PC-3 (cell line): ENCODE measurements at regions not wholly inside any gene's neighbourhood (a gene's known extent, or its start where the extent isn't known, plus 50 kb on each side); places are given as distances from the start of the nearest gene placed in this dataset.

Source experiments
- ATAC-seq: fragments of 200-7000 bp; cut with Tn5 transposase; 2 replicates; pipeline ENCODE4 v1.9.1; 2020; ENCODE audit warnings: mild to moderate bottlenecking, moderate library complexity
- BruUV-seq: library from RNA; stranded (reverse); fragments of 400-500 nt; replicated peaks from 2 replicates; lab custom pipeline; 2021; lab: Mats Ljungman, UMichigan
- CTCF ChIA-PET: fragments of 300-600 bp; sonication (Branson Sonifier 250); formaldehyde crosslinking; loops from one replicate; lab custom pipeline; 2022; ENCODE audit warnings: antibody characterized with exemption; lab: Charles Lee
- POLR2A ChIA-PET: fragments of 300-600 bp; sonication (Branson Sonifier 250); formaldehyde crosslinking; loops from one replicate; lab custom pipeline; 2022; ENCODE audit warnings: antibody characterized with exemption; ENCODE audit not compliant: unreplicated experiment; lab: Charles Lee
- DNase-seq: peaks from one replicate; pipeline ENCODE4 v3.0.0-alpha.2; 2015
- H2AFZ ChIP-seq: fragments of 300-600 bp; sonication (generic); 2 replicates; pipeline ENCODE4 v1.6.0; 2016; ENCODE audit warnings: antibody characterized with exemption, low read length
- H3F3A ChIP-seq: fragments of 300-600 bp; sonication (generic); one replicate; pipeline ENCODE4 v1.6.0; 2017; ENCODE audit warnings: antibody characterized with exemption, low read length, control low read depth, mild to moderate bottlenecking; ENCODE audit not compliant: unreplicated experiment
- H3K27ac ChIP-seq: fragments of 300-600 bp; sonication (generic); 2 replicates; pipeline ENCODE4 v1.5.1; 2016; ENCODE audit warnings: mild to moderate bottlenecking, low read length
- H3K27me3 ChIP-seq: fragments of 300-600 bp; sonication (generic); 2 replicates; pipeline ENCODE4 v1.6.1; 2016; ENCODE audit warnings: low read length, mixed read lengths
- H3K36me3 ChIP-seq: fragments of 300-600 bp; sonication (generic); 2 replicates; pipeline ENCODE4 v1.6.1; 2016; ENCODE audit warnings: low read depth, mixed run types, low read length, mixed read lengths
- H3K4me1 ChIP-seq: fragments of 300-600 bp; sonication (generic); 2 replicates; pipeline ENCODE4 v1.5.1; 2016; ENCODE audit warnings: low read length; ENCODE audit not compliant: insufficient read depth
- H3K4me2 ChIP-seq: fragments of 300-600 bp; sonication (generic); 2 replicates; pipeline ENCODE4 v1.6.0; 2016; ENCODE audit warnings: low read length
- H3K4me3 ChIP-seq: fragments of 300-600 bp; sonication (generic); 2 replicates; pipeline ENCODE4 v1.5.1; 2016; ENCODE audit warnings: mild to moderate bottlenecking, low read length, mixed read lengths
- H3K79me2 ChIP-seq: fragments of 300-600 bp; sonication (generic); 2 replicates; pipeline ENCODE4 v1.6.1; 2017; ENCODE audit warnings: low read length, mixed read lengths
- H3K9ac ChIP-seq: fragments of 300-600 bp; sonication (generic); 2 replicates; pipeline ENCODE4 v1.6.0; 2016; ENCODE audit warnings: mild to moderate bottlenecking, low read length
- H3K9me2 ChIP-seq: fragments of 300-600 bp; sonication (generic); replicated peaks from 2 replicates; pipeline ENCODE4 v1.6.1; 2016; ENCODE audit warnings: mixed run types, low read length, mixed read lengths
- H3K9me3 ChIP-seq: fragments of 300-600 bp; sonication (generic); 2 replicates; pipeline ENCODE4 v1.6.1; 2016; ENCODE audit warnings: low read length, mixed read lengths
- H4K20me1 ChIP-seq: fragments of 300-600 bp; sonication (generic); 2 replicates; pipeline ENCODE4 v1.6.1; 2016; ENCODE audit warnings: low read length, mixed read lengths
- CTCF ChIP-seq: fragments of 300-600 bp; sonication (generic); conservative IDR thresholded peaks from 2 replicates; pipeline ENCODE4 v1.5.1; 2017; ENCODE audit warnings: antibody characterized with exemption, low read depth, mild to moderate bottlenecking, low read length
- EZH2 ChIP-seq: fragments of 300-600 bp; sonication (generic); IDR thresholded peaks from one replicate; pipeline ENCODE4 v1.6.1; 2017; ENCODE audit warnings: antibody characterized with exemption, mild to moderate bottlenecking, low read length; ENCODE audit not compliant: unreplicated experiment
- EZH2phosphoT487 ChIP-seq: fragments of 300-600 bp; sonication (generic); IDR thresholded peaks from 2 replicates; pipeline ENCODE4 v1.6.1; 2018; ENCODE audit warnings: mild to moderate bottlenecking, antibody characterized with exemption, low read length, borderline replicate concordance
- intact Hi-C: fragments of 100-400 bp; cut with micrococcal nuclease; formaldehyde crosslinking; loops from 2 replicates; pipeline ENCODE4 v1.9.0; 2023

DNA sequence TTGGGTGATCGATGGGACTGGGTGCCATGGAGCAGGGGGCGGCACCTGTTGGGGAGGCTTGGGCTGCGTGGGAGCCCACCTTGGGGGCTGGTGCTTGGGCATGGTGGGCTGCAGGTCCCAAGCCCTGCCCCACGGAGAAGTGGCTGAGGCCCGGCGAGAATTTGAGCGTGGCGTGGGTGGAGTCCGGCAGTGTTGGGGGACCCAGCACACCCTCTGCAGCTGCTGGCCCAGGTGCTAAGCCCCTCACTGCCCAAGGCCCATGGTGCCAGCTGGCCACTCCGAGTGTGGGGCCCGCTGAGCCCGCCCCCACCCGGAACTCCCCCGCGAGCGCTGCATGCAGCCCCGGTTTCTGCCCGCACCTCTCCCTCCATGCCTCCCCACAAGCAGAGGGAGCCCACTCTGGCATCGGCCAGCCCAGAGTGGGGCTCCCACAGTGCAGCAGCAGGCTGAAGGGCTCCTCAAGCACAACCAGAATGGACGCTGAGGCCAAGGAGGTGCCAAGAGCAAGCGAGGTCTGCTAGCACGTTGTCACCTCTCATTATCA lies 1178.6 kb upstream of the CDH10 start:
- ATAC-seq (no peak), DNase-seq (no peak)
- POLR2A ChIA-PET, result no interaction called here
- no peaks in the 10 kb centered on the region for H4K20me1 ChIP-seq
- H2AFZ ChIP-seq, result no peak overlapping the region
- no peaks in the 10 kb centered on the region for H3K36me3 ChIP-seq
- BruUV-seq, result no TSS peak
- CTCF ChIA-PET, result no interaction called here
- no peak overlapping the region for H3K4me2 ChIP-seq
- H3K79me2 ChIP-seq, result no peaks in the 10 kb centered on the region
- H3K4me1 ChIP-seq, result no peaks in the 10 kb centered on the region
- H3K9me3 ChIP-seq, result no peaks in the 10 kb centered on the region
- no peak overlapping the region for H3K4me3 ChIP-seq
- intact Hi-C loops, result no loop called here
- no peak for TF ChIP-seq EZH2
- TF ChIP-seq CTCF, result no peak
- no peak for TF ChIP-seq EZH2phosphoT487
- H3K9me2 ChIP-seq, result no peaks in the 10 kb centered on the region
- no peaks in the 10 kb centered on the region for H3F3A ChIP-seq
- no peak overlapping the region for H3K27ac ChIP-seq
- no peaks in the 10 kb centered on the region for H3K27me3 ChIP-seq
- H3K9ac ChIP-seq, result no peak overlapping the region
